ENCODE measurements at regions not wholly inside any gene's neighbourhood (a gene's known extent, or its start where the extent isn't known, plus 50 kb on each side); places are given as distances from the start of the nearest gene placed in this dataset.

DNA sequence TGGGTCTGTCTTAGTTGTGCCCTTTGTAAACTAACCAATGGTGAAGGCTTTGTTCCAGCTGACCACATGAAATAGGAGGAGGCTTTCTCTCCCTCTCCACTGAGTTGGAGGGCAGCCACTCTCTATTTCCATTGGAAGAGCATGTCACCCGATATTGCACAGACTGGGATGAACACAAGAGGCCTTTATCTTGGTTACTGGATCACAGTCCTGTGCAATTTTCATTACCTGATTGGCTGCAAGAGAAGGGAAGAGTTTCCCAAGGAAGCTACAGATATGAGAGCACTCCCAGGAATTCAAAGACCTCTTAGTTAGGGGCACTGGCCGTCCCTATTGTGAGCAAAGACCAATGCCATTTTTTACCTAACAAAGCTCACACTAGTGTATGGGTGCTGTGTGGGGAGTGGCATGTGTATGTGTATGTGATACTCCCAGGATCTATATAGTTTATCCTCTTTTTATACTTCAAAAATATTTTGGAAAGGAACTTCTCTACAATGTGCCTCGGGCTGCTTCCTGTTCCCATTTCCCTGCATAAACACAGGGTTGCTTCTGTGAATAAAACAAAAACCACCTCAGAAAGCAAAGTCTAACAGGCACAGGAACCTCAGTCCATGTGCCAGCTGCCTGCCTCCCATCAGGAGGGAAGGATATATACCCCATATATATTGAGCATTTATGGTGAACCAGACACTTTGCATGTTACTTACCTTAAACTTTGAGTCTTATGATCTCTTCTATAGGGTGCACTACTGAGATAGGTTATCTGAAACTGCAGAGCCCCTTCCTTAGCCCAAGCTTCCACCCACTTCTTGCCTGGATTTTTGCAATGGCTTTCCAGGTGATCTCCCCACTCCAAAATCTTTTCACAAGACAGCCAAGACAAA, 126.5 kb downstream of the RASSF10 start:
- TF ChIP-seq POLR2AphosphoS5 (IDR thresholded peaks at IDR 0.05; ENCODE audit: low read depth, low read length) (no peak), YY1 (IDR thresholded peaks at IDR 0.05; ENCODE audit: low read depth) (no peak), EZH2phosphoT487 (IDR thresholded peaks at IDR 0.05; ENCODE audit: borderline replicate concordance, low read depth) (no peak), TAF1 (IDR thresholded peaks at IDR 0.05; ENCODE audit: borderline replicate concordance, low read depth, low read length) (no peak), CTCF (IDR thresholded peaks at IDR 0.05) (no peak), EP300 (IDR thresholded peaks at IDR 0.05; ENCODE audit: borderline replicate concordance in 1 of 2, low read depth in 1 of 2, low read length in 1 of 2) (no peak), TEAD4 (IDR thresholded peaks at IDR 0.05; ENCODE audit: borderline replicate concordance, insufficient read depth) (peak; percentile 58; the same call in 1 of the 2 replicates), MAX (IDR thresholded peaks at IDR 0.05; ENCODE audit: low read depth) (no peak; the same call in 1 of the 2 replicates), REST (IDR thresholded peaks at IDR 0.05; ENCODE audit: low read depth, low read length) (no peak)
- TF ChIP-seq, protein P1, sequence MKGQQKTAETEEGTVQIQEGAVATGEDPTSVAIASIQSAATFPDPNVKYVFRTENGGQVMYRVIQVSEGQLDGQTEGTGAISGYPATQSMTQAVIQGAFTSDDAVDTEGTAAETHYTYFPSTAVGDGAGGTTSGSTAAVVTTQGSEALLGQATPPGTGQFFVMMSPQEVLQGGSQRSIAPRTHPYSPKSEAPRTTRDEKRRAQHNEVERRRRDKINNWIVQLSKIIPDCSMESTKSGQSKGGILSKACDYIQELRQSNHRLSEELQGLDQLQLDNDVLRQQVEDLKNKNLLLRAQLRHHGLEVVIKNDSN (IDR thresholded peaks at IDR 0.05; ENCODE audit: borderline replicate concordance, low read depth), result no peak
- TF ChIP-seq, protein P2, sequence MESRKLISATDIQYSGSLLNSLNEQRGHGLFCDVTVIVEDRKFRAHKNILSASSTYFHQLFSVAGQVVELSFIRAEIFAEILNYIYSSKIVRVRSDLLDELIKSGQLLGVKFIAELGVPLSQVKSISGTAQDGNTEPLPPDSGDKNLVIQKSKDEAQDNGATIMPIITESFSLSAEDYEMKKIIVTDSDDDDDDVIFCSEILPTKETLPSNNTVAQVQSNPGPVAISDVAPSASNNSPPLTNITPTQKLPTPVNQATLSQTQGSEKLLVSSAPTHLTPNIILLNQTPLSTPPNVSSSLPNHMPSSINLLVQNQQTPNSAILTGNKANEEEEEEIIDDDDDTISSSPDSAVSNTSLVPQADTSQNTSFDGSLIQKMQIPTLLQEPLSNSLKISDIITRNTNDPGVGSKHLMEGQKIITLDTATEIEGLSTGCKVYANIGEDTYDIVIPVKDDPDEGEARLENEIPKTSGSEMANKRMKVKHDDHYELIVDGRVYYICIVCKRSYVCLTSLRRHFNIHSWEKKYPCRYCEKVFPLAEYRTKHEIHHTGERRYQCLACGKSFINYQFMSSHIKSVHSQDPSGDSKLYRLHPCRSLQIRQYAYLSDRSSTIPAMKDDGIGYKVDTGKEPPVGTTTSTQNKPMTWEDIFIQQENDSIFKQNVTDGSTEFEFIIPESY (IDR thresholded peaks at IDR 0.05; ENCODE audit: borderline replicate concordance, low read depth), result no peak

Data from SK-N-SH (cell line).